ENCODE measurements at regions not wholly inside any gene's neighbourhood (a gene's known extent, or its start where the extent isn't known, plus 50 kb on each side); places are given as distances from the start of the nearest gene placed in this dataset.

- Histone ChIP-seq H2AFZ (ENCODE audit: low read depth, low read length) (no peak overlapping the region), H3K36me3 (ENCODE audit: insufficient read depth, low read length) (no peaks in the 10 kb centered on the region), H3K9ac (ENCODE audit: low read depth, low read length) (no peak overlapping the region), H3K79me2 (ENCODE audit: insufficient read depth, low read length) (no peaks in the 10 kb centered on the region), H3K9me3 (ENCODE audit: insufficient read depth, low read length, severe bottlenecking) (no peaks in the 10 kb centered on the region), H4K20me1 (ENCODE audit: insufficient read depth, low read length) (0 out of 2 replicates have a peak, but pooled peaks cover 4% of the 10 kb centered on the region), H3K27ac (ENCODE audit: low read length) (0 out of 2 replicates have a peak overlapping the region, but pooled peaks have one; percentile 8), H3K4me1 (ENCODE audit: insufficient read depth, low read length) (no peaks in the 10 kb centered on the region), H3K27me3 (ENCODE audit: insufficient read depth, low read length, poor library complexity) (no peaks in the 10 kb centered on the region), H3K4me3 (ENCODE audit: low read depth in 1 of 2, low read length in 2 of 2) (no peak overlapping the region), H3K4me2 (ENCODE audit: insufficient read depth, low read length) (no peak overlapping the region)
- TF ChIP-seq CTCF (IDR thresholded peaks at IDR 0.05; ENCODE audit: borderline replicate concordance, extremely low read depth, low read length, poor library complexity, severe bottlenecking) (no peak), EZH2 (IDR thresholded peaks at IDR 0.05; ENCODE audit: borderline replicate concordance, low read depth, low read length, severe bottlenecking) (no peak)
- DNase-seq (no peak), ATAC-seq (ENCODE audit: insufficient read depth, low read depth) (no peak)
These were observed 121.3 kb upstream of the GSE1 start for GRCh38 chr16:85491798-85492294.

- H3K4me3 ChIP-seq (ENCODE audit: low read depth in 1 of 2, low read length in 2 of 2): no peak overlapping the region
- no peaks in the 10 kb centered on the region for H3K36me3 ChIP-seq (ENCODE audit: insufficient read depth, low read length)
- H3K9ac ChIP-seq (ENCODE audit: low read depth, low read length): no peak overlapping the region
- no peaks in the 10 kb centered on the region for H3K79me2 ChIP-seq (ENCODE audit: insufficient read depth, low read length)
- H3K27me3 ChIP-seq (ENCODE audit: insufficient read depth, low read length, poor library complexity): no peaks in the 10 kb centered on the region
- H3K4me2 ChIP-seq (ENCODE audit: insufficient read depth, low read length): no peak overlapping the region
- ATAC-seq (ENCODE audit: insufficient read depth, low read depth): no peak
- H4K20me1 ChIP-seq (ENCODE audit: insufficient read depth, low read length): 0 out of 2 replicates have a peak, but pooled peaks cover 4% of the 10 kb centered on the region
- no peak overlapping the region; the same call in 1 of the 2 replicates for H3K27ac ChIP-seq (ENCODE audit: low read length)
- H3K4me1 ChIP-seq (ENCODE audit: insufficient read depth, low read length): no peaks in the 10 kb centered on the region
- TF ChIP-seq CTCF (IDR thresholded peaks at IDR 0.05; ENCODE audit: borderline replicate concordance, extremely low read depth, low read length, poor library complexity, severe bottlenecking): no peak
- TF ChIP-seq EZH2 (IDR thresholded peaks at IDR 0.05; ENCODE audit: borderline replicate concordance, low read depth, low read length, severe bottlenecking): no peak
- no peak for DNase-seq
- H3K9me3 ChIP-seq (ENCODE audit: insufficient read depth, low read length, severe bottlenecking): no peaks in the 10 kb centered on the region
- H2AFZ ChIP-seq (ENCODE audit: low read depth, low read length): no peak overlapping the region
These were observed 120.7 kb upstream of the GSE1 start for GRCh38 chr16:85492295-85492864.

- H3K27ac ChIP-seq (ENCODE audit: low read length): no peak overlapping the region
- H3K4me1 ChIP-seq (ENCODE audit: insufficient read depth, low read length): peaks cover 12% of the 10 kb centered on the region
- ATAC-seq (ENCODE audit: insufficient read depth, low read depth) (no peak), DNase-seq (no peak)
- TF ChIP-seq CTCF (IDR thresholded peaks at IDR 0.05; ENCODE audit: borderline replicate concordance, extremely low read depth, low read length, poor library complexity, severe bottlenecking): no peak
- TF ChIP-seq EZH2 (IDR thresholded peaks at IDR 0.05; ENCODE audit: borderline replicate concordance, low read depth, low read length, severe bottlenecking): no peak
- no peaks in the 10 kb centered on the region for H3K9me3 ChIP-seq (ENCODE audit: insufficient read depth, low read length, severe bottlenecking)
- H3K36me3 ChIP-seq (ENCODE audit: insufficient read depth, low read length): no peaks in the 10 kb centered on the region
- no peak overlapping the region for H3K9ac ChIP-seq (ENCODE audit: low read depth, low read length)
- H3K4me2 ChIP-seq (ENCODE audit: insufficient read depth, low read length): no peak overlapping the region
- no peaks in the 10 kb centered on the region for H3K27me3 ChIP-seq (ENCODE audit: insufficient read depth, low read length, poor library complexity)
- H3K79me2 ChIP-seq (ENCODE audit: insufficient read depth, low read length): no peaks in the 10 kb centered on the region
- H4K20me1 ChIP-seq (ENCODE audit: insufficient read depth, low read length): no peaks in the 10 kb centered on the region
- H2AFZ ChIP-seq (ENCODE audit: low read depth, low read length): no peak overlapping the region
- H3K4me3 ChIP-seq (ENCODE audit: low read depth in 1 of 2, low read length in 2 of 2): no peak overlapping the region
These were observed 118.8 kb upstream of the GSE1 start for GRCh38 chr16:85494315-85494714.
